SKM-1 (cell line): ENCODE measurements at regions not wholly inside any gene's neighbourhood (a gene's known extent, or its start where the extent isn't known, plus 50 kb on each side); places are given as distances from the start of the nearest gene placed in this dataset.
"Not testable (repeated sequence)": the region's sequence is repeated elsewhere in the genome, so short reads cannot be mapped to it uniquely, and the experiment has no call there.

Source experiments
- DNase-seq: peaks from one replicate; lab custom pipeline; 2025; ENCODE audit not compliant: unreplicated experiment; lab: John Stamatoyannopoulos, UW

DNA sequence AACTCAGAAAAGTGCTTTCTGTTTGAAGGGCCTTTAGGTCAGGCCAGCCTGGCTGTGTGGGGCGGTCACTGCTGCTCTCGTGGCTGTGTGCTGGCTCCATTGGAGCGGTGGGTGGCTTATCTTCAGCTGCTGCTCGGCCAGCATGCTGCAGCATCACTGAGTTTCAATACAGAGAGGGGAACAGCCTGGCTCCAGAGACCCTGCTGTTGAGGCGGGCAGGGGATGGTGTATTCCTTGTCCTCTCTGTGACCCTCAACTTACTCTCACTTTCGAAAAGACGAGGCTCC, 248.5 kb upstream of the ONECUT1 start:
- DNase-seq, result no peak

- DNase-seq, result no peak
Measured at GRCh38 chr15:53037904-53038654, 247.9 kb upstream of the ONECUT1 start.

DNA sequence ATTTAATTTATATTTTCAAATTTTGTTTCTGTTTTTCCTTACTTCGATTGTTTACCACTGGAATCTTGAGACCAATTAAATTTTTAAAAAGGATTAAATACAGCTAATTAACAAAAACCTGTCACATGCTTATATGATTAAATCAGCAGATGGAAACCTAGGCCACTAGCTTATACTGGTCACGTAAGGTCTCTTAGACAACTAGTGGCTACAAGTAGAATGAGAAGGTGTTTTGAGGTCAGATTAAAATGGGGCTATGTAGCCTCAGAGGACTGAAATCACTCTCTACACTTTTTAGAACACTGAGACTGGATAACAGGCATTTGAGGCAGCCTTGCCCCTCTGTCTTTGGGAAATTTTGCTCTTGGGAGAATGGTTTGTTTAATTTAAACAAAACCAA, 246.5 kb upstream of the ONECUT1 start:
- DNase-seq, result no peak

- DNase-seq, result no peak
Measured at GRCh38 chr15:53034767-53035245, 244.7 kb upstream of the ONECUT1 start.

DNA sequence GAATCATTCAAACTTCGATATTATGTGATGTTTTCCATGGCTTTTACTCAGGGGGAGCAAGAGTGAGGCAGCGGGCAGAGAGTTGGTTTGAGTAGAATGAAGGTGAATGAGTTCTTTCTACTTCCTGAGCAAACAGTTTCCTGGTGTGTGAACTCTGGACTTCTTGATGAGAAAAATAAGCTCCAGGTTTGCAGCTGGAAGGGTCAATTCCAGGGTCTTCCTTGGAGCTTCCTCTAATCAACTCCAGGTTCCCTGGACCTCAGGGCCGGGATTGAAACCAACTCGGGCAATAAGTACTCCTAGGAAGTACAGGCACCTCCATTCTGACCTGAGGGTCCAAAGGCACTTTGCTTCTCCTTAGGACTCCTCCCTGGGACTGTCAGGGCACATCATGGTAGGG, 243.6 kb upstream of the ONECUT1 start:
- no peak for DNase-seq

- DNase-seq, result no peak
Measured at GRCh38 chr15:53031469-53031868, 241.3 kb upstream of the ONECUT1 start.

DNA sequence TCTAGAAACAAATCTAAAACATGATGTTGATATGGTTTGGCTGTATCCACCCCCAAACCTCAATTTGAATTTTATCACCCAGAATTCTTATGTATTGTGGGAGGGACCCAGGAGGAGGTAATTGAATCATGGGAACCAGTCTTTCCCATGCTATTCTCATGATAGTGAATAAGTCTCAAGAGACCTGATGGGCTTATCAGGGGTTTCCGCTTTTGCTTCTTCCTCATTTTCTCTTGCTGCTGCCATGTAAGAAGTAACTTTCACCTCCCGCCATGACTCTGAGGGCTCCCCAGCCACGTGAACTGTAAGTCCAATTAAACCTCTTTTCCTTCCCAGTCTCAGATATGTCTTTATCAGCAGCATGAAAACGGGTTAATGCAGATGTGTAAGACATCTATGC, 232.7 kb upstream of the ONECUT1 start:
- DNase-seq, result no peak

- DNase-seq, result no peak
Measured at GRCh38 chr15:53013329-53013728, 223.2 kb upstream of the ONECUT1 start.

- not testable (repeated sequence) for DNase-seq
Measured at GRCh38 chr15:53011779-53012178, 221.6 kb upstream of the ONECUT1 start.

DNA sequence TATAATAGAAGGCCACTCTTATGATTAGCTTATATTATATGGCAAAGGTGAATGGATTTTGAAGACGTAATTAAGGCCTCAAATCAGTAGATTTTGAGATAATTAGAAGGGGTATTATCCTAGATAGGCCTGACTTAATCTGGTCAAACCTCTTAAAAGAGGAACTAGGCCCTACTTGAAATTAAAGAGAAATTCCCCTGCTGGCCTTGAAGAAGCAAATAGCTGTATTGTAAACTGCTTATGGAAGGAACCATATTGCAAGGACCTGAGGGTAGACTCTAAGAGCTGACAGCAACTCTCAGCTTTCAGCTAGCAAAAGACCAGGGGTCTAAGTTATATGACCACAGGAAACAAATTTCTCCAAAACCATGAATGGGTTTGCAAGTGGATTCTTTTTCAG, 219.0 kb upstream of the ONECUT1 start:
- DNase-seq, result no peak

GRCh38 chr15:53000409-53000808, 210.3 kb upstream of the ONECUT1 start:
- DNase-seq, result no peak

- no peak for DNase-seq
Measured at GRCh38 chr15:52997123-52997522, 207.0 kb upstream of the ONECUT1 start.

GRCh38 chr15:52994290-52994689, 204.2 kb upstream of the ONECUT1 start:
- DNase-seq, result no peak

- no peak for DNase-seq
Measured at GRCh38 chr15:52984507-52984906, 194.4 kb upstream of the ONECUT1 start.

- DNase-seq, result no peak
Measured at GRCh38 chr15:52980446-52980845, 190.3 kb upstream of the ONECUT1 start.

DNA sequence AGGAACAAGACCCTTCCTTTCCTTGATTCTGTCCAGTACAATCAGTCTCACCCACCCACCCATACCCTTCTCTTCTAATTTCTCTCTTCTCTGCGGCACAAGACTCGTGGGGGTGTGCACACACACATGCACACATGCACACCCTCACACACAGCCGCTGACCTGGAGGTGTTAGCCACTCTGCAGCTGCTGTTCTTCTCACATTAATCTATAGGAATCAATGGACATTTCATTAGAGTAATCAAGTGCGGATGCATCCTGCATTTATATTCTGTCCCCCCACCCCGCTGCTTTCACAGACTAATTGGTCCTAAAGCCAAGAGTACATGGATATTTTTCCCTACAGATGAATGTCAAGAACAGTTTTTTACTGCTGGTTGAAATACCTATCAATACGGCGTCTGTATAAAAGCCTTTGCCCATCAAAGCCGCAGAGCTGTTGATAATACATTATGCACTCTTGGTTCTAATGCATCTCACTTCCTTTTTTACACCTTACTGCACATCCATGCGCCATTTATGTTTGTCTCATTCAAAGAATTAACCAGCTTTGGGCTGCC, 186.5 kb upstream of the ONECUT1 start:
- DNase-seq, result no peak

- DNase-seq, result no peak
Measured at GRCh38 chr15:52975941-52976449, 185.9 kb upstream of the ONECUT1 start.

GRCh38 chr15:52963865-52964264, 173.7 kb upstream of the ONECUT1 start:
- no peak for DNase-seq

DNA sequence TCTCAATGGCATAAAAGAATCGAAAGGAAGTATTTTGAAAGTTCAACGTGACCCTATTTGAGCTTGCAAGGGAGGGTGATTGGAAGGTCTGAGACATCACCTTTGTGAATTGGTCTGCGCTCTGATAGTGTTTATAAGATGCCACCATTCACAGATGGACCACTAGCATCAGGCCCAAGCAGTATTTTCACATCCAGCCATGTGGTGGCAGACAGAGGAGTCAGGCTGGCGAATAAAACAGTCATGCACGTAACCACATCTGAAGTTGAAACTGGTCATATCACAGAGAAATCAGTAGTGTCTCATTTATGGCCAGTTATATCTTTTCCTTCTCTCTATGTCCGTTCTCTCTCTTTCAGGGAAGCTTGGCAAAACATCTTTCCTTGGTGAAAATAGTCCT, 170.1 kb upstream of the ONECUT1 start:
- no peak for DNase-seq

- no peak for DNase-seq
Measured at GRCh38 chr15:52943746-52944145, 153.6 kb upstream of the ONECUT1 start.

- DNase-seq, result no peak
Measured at GRCh38 chr15:52936489-52936888, 146.4 kb upstream of the ONECUT1 start.

- no peak for DNase-seq
Measured at GRCh38 chr15:52925130-52925529, 135.0 kb upstream of the ONECUT1 start.

DNA sequence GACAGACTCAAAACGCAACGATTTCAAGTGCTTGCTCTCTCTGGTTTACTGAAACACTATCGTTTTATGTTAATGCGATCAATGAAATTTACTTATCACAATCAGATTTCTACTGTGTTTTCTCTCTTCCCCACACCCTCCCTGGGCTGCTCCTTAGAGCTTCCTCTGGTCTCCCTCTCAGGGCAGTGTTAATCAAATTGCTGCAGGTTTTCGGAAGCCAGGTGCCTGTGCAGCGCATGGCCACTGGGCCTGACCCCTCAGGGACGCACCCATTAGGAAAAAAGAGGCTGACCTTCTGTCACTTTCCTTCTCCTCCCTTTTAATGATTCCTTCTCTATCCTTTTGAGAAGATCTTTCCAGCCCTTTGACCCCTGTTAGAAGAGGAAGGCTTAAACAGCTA, 134.5 kb upstream of the ONECUT1 start:
- DNase-seq, result no peak
